Activated CD4-positive, alpha-beta T cell treated with anti-CD3 and anti-CD28 coated beads, Interleukin-10, Interleukin-2, amounts not matched to agents 100 ng/mL and 50 ng/mL, durations not matched to agents 16 hours and 8 hours (primary cell): ENCODE measurements at regions not wholly inside any gene's neighbourhood (a gene's known extent, or its start where the extent isn't known, plus 50 kb on each side); places are given as distances from the start of the nearest gene placed in this dataset.

ENCODE experiments used
- DNase-seq: peaks from one replicate; pipeline ENCODE4 v3.0.0-alpha.2; 2020

DNA sequence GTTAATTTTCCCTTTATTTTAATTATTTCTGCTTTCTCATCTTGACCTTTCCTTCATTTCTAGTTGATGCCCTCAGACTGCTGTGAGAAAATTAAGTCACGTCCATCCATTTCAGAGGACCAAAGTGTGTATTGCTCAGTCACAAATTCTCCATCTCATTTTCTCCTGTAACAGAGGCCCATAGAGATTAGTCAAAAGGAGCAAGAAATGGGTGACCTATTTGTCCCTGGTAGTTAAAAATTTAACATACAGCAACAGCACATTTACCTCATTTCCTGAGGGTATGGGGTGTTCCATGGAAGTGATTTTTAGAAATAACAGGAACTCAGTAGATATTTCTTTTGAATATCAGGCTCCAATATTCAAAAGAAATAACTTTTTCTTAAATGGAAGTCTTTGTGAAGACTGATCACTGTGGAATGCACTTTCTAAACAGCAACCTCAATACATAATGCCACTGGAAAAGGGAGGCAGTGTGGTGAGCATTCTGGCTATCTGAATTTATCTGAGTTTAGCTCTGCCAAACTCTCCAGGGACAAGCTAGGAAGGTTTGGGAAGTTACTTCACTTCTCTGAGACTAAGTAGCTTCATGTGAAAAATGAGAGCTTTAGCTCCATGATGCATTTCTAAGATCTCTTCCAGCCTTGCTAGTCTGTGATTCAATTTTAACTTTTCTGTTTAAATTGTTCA is 808.2 kb downstream of the SQOR start:
- DNase-seq: no peak

DNA sequence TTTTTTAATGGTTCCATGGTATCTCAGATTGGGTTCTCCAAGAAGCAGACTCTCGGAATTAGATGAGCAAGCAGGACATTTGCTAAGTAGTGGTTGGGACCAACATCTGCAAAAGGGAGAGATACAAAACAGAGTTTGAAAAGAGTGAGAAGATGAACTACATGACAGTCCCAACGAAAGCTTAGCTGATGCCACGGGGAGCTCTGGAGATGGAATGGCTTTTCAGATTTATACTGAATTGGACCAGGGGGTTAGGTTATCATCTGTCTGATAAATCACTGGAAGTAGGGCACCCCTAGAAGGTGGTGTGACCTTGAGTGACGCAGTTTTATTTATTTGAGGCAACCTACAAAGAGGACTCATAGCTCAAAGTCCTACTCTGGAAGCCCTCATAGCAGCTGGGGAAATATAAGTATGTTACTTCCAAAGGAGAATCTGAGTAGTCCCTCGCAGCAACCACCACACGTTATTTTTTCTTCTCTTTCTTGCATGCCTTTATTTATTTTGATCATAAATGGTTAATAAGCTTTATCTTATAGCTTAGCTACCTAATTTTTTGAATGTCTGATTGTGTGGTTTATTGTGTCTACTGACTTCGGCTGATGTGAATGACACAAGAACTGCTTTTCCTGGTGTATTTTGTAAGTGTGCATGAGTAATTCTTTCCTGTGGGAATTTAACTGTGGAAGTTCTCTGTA is 815.4 kb downstream of the SQOR start:
- no peak for DNase-seq

DNA sequence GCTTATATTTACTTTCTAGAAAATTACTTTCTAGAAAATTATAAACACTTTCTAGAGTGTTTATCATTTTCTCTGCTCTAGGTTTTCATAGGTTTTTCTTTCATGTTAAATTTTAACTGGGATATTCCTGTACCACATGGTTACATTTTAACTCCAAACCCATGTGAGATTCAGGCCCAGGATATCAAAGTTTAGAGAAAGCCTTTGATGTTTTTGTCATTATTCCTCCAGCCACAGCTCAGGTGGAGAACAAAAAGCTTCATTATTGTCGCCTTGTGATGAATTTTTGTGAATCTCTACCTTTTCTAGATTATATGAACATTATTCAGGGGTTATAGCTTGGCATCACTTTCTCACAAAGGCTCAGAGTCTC is 816.0 kb downstream of the SQOR start:
- no peak for DNase-seq

DNA sequence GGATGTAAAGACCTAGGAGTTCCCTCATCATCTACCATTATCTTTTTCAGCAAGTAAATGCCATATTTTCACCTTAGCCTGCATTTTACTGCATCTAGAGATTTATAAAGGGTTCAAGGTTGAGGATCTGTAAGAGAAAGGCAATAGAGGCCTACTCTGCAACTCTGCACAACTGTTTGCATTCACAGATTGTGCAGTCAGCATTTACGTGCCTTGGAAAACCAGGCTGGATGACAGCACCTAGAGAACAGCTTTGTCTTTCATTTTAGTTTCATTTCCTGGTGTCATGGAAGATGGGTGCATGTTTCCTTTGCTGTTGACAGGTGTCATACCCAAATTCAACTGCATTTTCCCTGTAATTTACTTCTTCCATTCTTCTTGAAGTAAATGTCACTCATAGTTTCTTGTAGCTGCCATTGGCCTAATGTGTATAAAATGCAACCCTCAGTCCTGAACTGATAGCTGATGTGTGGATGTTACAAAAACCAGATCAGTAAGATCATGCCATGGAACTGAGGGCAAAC is 817.5 kb downstream of the SQOR start:
- no peak for DNase-seq

DNA sequence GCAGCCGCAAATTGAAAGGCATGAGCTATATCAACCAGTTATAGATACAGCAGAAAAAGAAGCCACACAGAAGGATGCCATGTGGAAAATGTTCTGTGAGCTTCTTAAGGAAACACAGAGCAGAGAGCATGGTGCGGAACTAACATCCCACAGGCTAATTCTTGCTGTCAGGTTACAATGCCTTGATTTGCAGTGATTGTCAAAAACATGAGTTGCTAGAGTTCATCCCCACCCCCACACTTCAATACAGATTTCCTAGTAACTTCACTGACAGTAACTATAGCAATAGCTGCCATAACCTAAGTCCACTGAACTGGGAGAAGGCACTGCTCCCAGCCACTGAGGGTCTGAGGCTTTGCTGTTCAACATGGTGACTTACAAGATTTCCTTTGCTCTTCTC is 821.6 kb downstream of the SQOR start:
- DNase-seq: no peak

DNA sequence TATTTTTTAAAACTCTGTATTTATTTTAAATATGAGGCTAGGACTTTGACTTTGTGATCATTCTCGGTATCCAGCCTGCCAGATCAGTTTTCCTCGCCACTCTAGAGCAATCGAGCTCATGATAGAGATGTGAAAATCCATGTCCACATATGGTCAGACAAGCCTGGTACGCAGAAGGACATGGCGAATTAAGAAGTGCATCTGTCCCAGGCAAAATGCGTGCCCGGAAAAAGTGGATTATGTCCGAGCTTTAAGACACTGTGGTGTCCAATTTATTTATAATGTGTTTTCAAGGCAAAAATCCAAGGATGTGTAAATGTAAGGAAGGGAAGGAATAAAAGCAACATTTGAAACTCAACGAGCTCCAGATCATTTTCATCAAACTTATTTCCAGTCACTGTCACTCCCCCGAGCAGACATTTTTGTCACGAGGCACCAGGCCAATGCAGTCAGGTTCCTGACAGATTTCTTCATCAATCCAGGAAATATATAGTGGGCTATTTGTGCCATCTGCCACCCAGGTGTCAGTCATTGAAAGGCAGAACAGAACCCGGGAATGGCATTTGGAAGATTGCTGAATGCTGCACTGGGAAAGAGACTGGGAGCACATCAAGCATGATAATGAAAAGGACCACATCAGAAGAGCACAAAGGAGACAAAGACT is 825.7 kb downstream of the SQOR start:
- no peak for DNase-seq

DNA sequence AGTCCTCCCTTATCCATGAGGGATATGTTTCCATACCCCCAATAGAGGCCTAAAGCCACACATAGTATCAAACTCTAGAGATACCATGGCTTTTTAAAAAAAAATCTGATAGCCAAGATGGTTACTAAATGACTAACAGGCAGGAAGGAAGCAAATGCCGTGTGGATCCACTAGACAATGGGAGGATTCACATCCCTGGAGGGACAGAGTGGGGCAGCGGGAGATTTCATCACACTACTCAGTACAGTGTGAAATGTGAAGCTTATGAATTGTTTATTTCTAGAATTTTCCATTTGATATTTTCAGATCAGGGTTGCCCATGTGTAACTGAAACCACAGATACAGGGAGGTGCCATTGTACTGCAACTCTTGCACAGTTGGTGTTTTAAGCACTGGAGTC is 826.6 kb downstream of the SQOR start:
- DNase-seq: no peak

DNA sequence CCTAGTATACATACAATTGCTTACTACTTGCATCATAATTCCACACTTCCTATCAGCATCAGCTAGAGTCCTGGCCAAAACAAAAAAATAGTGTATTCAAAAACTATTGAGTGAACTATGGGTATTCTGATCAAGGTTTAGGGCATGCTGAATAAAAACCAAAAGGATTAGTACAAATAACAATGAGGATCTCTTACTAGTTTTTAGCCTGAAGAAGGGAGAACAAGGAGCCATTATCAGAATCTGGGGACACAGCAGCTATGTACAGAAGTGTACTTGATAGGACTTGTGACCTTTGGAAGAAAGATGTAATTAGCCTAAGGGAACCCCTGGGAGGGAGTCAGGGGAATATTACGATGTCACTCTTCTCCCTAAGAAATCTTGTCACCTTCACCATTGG is 832.2 kb downstream of the SQOR start:
- no peak for DNase-seq

DNA sequence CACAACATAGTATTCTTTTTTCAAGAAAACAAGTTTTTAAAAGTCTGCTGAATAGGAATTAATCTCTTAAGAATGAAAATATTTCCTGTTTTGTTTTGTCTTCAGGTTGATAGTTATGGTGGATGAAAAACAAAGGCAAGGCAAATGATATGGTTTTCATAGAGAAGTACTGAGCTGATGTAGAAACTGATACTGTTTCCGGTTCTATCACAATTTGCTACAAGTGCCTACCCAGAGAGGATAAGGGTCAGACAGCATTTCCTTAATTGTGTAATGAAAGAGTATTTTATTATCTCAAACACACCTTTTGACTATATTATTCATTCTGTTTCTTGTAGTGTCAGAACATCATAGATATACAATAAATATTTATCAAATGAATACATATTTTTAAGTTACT is 836.3 kb downstream of the SQOR start:
- no peak for DNase-seq

DNA sequence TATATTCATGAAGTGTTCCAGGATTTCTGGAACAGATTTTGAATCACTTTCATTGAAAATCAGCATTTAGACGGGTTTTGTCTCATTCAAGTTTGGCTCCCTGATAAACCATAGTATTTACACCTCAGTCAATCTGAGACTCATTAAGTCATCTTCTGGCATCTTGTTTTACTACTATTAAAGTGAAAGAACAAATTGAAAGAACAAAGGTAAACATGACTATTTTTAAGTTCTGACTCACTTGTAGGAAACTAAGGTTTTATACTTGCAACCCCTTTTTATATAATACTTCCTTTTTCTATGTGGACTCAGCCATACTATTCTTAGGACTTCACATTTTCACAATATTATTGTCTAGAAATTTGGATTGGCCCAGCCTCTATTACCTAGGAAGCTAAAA is 854.4 kb downstream of the SQOR start:
- DNase-seq: no peak

DNA sequence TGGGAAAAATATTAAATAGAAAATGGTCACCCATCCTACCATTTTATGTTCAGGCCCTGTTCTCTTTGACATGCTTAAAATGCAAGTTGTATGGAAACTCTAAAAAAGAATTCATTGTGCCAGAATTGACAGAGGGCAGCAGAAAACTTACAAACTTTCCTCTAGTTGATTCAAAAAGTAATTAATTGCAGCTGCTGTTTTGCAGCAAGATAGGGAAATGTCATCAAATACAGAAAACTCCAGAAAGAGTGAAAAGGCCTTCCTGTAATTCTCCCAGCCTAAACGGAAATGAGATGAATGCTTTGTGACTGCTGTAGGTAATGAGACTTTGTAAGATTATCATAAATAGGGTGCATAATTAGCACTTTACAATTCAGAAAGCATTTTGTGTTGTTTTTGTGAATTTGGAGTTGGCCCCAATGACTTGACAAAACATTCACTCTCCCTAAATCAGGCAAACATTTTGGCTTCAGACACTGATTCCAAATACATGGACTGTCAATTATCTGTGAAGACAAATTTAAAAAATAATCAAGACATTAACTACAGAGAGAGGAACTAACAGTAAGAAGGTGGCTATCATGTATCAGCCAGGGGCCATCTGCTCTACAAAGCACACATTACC is 861.8 kb downstream of the SQOR start:
- no peak for DNase-seq

DNA sequence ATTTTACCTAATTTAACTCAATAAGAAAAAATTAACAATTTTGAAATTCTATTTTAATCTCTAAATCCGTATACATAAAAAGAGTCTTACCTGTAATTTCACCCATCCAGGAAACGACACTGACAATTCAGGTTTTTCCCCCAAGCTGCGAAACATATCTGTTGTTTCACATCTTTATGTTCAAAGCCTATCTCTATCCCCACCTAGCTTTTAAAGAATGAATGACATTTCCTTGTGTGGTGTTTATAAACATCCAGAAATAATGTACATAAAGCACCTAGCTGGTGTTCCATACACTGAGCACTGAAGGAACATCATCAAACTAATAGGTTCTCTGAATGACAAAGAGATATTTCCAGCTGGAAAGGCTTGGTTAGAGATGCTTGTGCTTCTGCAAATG is 867.8 kb downstream of the SQOR start:
- DNase-seq: no peak

DNA sequence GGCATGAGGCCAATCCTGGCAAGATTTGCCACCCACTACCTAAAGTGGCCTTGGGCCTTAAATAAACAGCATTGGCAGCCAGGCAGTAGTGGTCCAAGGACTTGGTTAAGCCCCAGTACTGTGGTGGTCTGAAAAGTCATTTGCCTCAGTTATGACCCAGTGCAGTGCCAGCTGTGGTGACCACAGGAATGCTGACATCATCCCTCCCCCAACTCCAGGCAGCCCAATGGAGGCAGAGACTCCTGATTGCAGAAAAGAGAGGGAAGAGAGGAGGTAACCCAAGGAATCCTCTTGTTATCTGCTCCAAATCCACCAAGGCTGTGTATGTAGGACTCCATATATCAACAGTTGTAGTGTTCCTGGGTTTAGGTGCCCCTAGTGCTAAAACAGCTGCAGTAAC is 883.6 kb downstream of the SQOR start:
- no peak for DNase-seq

DNA sequence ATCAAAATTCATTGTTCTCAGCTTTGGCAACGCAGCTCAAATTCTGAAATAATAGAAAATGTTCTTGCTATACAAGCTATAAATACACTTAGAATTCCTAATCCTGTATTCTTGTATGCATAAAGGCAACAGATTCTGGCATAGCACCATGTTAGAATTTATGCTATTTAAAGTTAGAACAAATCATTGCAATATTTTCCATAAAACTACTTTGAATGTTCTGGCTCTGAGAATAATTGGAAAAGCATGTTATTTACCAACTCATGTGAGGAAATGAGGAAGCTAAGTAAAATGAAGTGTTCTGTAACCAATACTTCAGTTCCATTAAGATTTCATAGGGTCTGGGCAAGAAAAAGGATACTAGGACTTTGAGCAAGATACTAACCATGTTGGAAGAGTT is 888.9 kb downstream of the SQOR start:
- no peak for DNase-seq

DNA sequence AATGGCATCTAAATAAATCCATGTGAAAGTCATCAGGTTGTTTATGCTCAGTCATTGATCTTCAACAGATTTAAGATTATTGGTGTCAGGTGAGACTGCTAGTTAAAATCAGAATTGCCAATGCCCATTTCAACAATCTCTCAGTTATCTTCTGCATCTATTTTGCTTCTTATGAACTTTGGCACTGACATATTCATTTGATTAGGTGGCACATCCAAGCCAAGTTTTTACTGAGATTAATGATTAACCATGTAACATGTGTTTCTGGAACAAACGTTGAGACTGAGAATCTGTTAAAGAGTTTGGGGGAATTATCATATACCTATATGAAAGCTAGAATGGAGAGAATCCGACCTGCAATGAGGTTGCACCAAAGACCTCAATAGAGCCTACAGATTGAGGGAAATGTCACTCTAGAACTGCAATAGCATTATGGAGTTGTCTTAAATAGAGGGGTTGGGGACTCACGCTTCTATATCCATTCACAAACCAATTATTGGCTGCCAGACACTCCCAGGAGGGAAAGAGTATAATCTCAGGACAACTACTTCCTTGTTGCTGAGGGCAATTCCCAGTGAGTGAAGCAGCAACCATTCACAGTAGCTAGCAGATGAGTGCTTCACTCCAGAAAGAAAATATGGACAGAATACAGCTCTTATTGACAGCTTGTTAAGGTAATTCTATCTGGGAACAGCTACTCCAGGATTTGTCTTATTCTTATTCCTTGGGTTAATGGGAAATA is 891.3 kb downstream of the SQOR start:
- DNase-seq: no peak

DNA sequence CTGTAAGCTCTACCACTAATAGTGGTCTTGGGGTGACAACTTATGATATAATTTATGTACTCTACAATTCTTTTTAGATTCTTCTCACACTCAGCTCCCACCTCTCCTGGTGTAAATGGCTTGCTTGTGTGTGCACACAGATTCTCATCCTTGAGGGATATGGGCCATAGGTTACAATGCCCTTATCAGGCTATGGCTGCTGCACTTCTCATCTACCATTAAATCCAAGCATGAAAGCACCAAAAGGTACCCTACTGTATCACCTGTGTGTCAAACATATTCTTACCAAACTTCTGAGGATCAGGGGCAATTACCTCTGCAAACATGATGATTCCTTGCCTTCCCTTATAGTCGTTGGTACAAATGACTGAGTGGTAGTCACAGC is 891.9 kb downstream of the SQOR start:
- no peak for DNase-seq

DNA sequence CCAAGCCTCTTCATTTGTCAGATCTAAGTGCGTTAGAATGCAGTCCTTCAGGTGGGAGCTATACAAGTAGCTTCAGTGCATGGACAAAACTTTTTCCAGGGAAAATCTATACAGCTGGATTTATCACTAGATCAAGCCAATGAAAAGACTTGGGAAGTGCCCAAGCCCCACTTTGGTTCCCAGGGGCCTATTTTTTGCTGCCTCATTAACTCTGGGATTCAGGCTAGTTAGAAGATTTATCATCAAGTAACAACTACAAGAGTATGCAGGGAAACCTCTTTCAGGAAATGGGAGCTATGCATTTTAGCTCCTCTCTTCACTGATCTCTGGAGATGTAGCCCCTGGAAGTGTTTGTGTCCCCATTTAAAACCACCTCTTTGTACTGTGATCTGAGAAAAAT is 908.8 kb downstream of the SQOR start:
- DNase-seq: no peak

DNA sequence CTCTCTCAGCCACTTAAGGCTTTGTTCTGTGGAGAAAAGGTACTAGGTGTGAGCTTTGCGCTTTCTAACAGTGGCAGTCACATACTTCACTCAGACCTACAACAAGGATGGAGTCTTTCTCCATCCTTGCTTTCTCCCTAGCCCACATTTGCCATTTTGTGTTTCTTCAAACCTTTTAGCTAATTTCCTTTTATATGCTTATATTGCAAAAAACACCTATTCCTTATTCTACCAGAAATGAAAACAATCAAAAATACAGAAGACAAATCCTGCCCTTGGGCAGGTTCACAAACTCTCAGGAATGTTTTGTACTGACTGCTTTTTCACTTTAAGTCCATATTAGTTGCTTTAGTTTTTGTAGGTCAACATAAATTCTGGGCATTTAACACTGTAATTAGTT is 914.2 kb downstream of the SQOR start:
- no peak for DNase-seq

DNA sequence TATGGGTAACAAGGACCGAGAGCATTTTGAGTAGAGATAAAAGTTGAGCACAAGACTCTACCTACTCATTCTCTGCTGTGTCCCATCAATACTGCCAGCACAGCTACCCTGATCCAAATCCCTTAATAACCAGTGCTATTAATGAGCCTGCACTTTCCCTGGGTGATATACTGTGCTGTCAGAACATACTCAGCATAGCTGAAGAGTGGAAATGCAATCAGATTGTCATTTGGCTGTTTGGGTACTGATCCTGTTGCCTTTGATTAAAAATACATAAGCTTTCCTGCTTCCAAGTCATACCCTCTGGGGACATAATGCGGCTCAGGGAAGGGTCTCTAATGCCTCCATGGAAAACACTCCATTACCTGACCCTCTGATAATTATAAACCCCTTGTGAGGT is 917.5 kb downstream of the SQOR start:
- no peak for DNase-seq

DNA sequence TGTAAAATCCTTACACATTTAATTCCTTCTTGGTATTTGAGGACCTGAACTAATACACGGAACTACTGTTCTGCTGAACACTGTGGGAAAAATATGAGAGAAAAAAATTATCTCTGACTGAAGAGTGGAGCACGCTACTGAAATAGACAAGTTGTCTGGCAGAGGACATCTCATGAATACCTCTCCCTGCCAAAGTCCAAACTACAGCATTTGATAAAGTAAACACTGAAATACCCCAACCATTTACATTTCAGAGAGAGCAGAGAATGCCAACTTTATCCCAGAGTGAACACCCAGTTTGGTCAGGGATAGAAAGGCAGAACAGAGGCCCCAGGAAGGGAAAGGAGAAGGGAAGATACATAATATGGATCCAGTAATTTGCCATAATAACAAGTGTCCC is 920.7 kb downstream of the SQOR start:
- no peak for DNase-seq

DNA sequence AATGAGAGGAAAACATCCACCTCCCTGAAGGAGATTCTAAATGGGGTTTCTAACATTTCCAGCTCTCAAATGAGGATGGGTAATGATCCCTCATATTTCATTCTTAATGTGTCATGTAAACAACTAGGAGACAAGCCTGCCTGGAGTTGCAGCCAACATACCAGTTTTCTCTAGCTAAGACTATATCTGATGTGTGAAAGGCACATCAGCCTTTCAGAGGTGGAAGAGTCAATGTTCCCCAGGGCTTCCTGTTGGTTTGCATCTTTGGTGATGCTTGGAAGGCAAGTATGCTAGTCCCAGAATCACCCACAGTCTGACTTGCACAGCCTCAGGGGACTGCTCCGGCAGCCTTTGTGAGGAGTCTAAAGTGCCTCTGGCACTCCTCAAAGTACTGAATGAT is 921.2 kb downstream of the SQOR start:
- DNase-seq: no peak

DNA sequence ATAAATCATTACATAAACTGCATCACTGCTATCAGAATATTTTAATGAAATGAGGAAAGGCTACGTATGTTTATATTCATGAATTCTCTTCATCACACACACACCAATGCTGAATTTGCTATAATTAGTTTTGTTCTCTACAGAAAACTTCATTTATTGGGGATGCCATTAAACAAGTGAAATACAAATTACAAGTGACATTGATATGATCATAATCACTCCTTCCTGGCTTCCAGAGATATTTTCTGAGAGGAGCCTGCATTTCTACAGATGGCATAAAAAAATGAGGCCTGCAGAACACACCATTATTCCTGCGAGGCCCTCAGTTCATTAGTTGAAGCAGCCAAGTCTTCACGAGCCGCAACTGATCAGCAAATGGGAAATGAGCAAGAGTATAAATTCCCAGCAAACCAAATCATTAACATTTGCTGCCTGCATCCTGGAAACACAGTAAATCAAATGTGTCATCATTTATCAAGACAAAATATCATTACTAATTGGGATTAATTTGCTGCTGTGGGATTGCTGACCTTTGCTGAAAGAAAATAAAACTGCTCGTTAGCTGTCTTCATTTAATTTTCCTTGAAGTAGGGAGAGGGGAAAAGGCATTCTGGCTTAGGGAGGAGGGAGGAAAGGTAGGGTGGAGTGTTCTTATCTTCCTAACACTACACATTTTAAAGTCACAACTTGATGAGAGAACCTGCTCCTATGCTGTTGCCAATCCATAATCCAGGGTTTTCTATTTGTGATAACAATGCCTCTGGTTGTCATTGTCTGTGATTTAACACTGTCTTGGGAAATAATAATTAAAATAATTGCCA is 921.9 kb downstream of the SQOR start:
- no peak for DNase-seq
